HL-60 (cell line): ENCODE measurements at regions not wholly inside any gene's neighbourhood (a gene's known extent, or its start where the extent isn't known, plus 50 kb on each side); places are given as distances from the start of the nearest gene placed in this dataset.

Experiments
- CTCF ChIP-seq: IDR thresholded peaks from one replicate; pipeline ENCODE4 v1.5.1; 2011; ENCODE audit warnings: low read length, control low read depth, inconsistent platforms; ENCODE audit not compliant: insufficient read depth
- GABPA ChIP-seq: IDR thresholded peaks from 2 replicates; pipeline ENCODE4 v1.6.1; 2012; ENCODE audit warnings: low read depth
- POLR2AphosphoS5 ChIP-seq: IDR thresholded peaks from 2 replicates; pipeline ENCODE4 v1.6.1; 2012; ENCODE audit warnings: low read depth
- REST ChIP-seq: IDR thresholded peaks from 2 replicates; pipeline ENCODE4 v1.6.1; 2012; ENCODE audit warnings: low read depth; ENCODE audit not compliant: insufficient replicate concordance
- SPI1 ChIP-seq: IDR thresholded peaks from 2 replicates; pipeline ENCODE4 v1.6.1; 2012; ENCODE audit warnings: low read depth, mild to moderate bottlenecking, borderline replicate concordance

- TF ChIP-seq CTCF (no peak), GABPA (no peak), REST (no peak), POLR2AphosphoS5 (no peak), SPI1 (no peak)
Observed at GRCh38 chr5:124932791-124933600, 186.6 kb upstream of the ZNF608 start.
